Type B pancreatic cell (in vitro differentiated cells): ENCODE measurements at regions not wholly inside any gene's neighbourhood (a gene's known extent, or its start where the extent isn't known, plus 50 kb on each side); places are given as distances from the start of the nearest gene placed in this dataset.

Source experiments
- DNase-seq: peaks from one replicate; pipeline ENCODE4 v3.0.0; 2021; ENCODE audit warnings: mixed read lengths; ENCODE audit not compliant: unreplicated experiment; ENCODE audit errors: extremely low spot score
- H3K27ac Mint-ChIP-seq: 2 replicates; pipeline ENCODE4 v1.8.0; 2021; ENCODE audit warnings: mild to moderate bottlenecking, mixed read lengths
- H3K27me3 Mint-ChIP-seq: 2 replicates; pipeline ENCODE4 v1.8.0; 2021; ENCODE audit warnings: mixed read lengths
- H3K36me3 Mint-ChIP-seq: 2 replicates; pipeline ENCODE4 v1.8.0; 2021; ENCODE audit warnings: mixed read lengths
- H3K4me1 Mint-ChIP-seq: one replicate; pipeline ENCODE4 v1.8.0; 2021; ENCODE audit warnings: mixed read lengths; ENCODE audit not compliant: unreplicated experiment
- H3K4me3 Mint-ChIP-seq: 2 replicates; pipeline ENCODE4 v1.8.0; 2021; ENCODE audit warnings: mild to moderate bottlenecking, mixed read lengths
- H3K9me3 Mint-ChIP-seq: 2 replicates; pipeline ENCODE4 v1.8.0; 2021; ENCODE audit warnings: mixed read lengths
- CTCF ChIP-seq: fragments of 200-600 bp; sonication (generic); conservative IDR thresholded peaks from 2 replicates; pipeline ENCODE4 v1.5.0; 2021; ENCODE audit warnings: antibody characterized with exemption, mild to moderate bottlenecking

GRCh38 chr16:9332574-9333148 is 241.2 kb downstream of the HAPSTR1 start:
- peaks cover 10% of the 10 kb centered on the region for H3K4me1 Mint-ChIP-seq
- no peak for TF ChIP-seq CTCF
- H3K36me3 Mint-ChIP-seq: no peaks in the 10 kb centered on the region
- no peak for DNase-seq
- H3K4me3 Mint-ChIP-seq: no peak overlapping the region
- H3K27me3 Mint-ChIP-seq: peaks cover 25% of the 10 kb centered on the region
- no peaks in the 10 kb centered on the region for H3K9me3 Mint-ChIP-seq
- no peak overlapping the region for H3K27ac Mint-ChIP-seq

GRCh38 chr16:9333469-9333868 is 242.0 kb downstream of the HAPSTR1 start:
- H3K27me3 Mint-ChIP-seq: peaks cover 23% of the 10 kb centered on the region
- no peak overlapping the region for H3K27ac Mint-ChIP-seq
- no peaks in the 10 kb centered on the region for H3K36me3 Mint-ChIP-seq
- H3K4me1 Mint-ChIP-seq: peaks cover 10% of the 10 kb centered on the region
- H3K4me3 Mint-ChIP-seq: no peak overlapping the region
- no peak for DNase-seq
- TF ChIP-seq CTCF: no peak
- H3K9me3 Mint-ChIP-seq: no peaks in the 10 kb centered on the region

GRCh38 chr16:9334103-9334502 is 242.7 kb downstream of the HAPSTR1 start:
- Mint-ChIP-seq H3K27ac (no peak overlapping the region), H3K4me1 (peaks cover 10% of the 10 kb centered on the region), H3K27me3 (peaks cover 24% of the 10 kb centered on the region), H3K4me3 (no peak overlapping the region), H3K9me3 (no peaks in the 10 kb centered on the region), H3K36me3 (no peaks in the 10 kb centered on the region)
- DNase-seq: no peak
- no peak for TF ChIP-seq CTCF

- no peak for DNase-seq
- H3K9me3 Mint-ChIP-seq: no peaks in the 10 kb centered on the region
- no peaks in the 10 kb centered on the region for H3K4me1 Mint-ChIP-seq
- no peak for TF ChIP-seq CTCF
- no peaks in the 10 kb centered on the region for H3K36me3 Mint-ChIP-seq
- H3K27me3 Mint-ChIP-seq: peaks cover 17% of the 10 kb centered on the region
- no peak overlapping the region for H3K27ac Mint-ChIP-seq
- no peak overlapping the region for H3K4me3 Mint-ChIP-seq
Measured at GRCh38 chr16:9337308-9338032, 246.0 kb downstream of the HAPSTR1 start.

GRCh38 chr16:9338068-9338467 is 246.6 kb downstream of the HAPSTR1 start:
- no peak for TF ChIP-seq CTCF
- Mint-ChIP-seq H3K27me3 (peaks cover 21% of the 10 kb centered on the region), H3K36me3 (no peaks in the 10 kb centered on the region), H3K9me3 (no peaks in the 10 kb centered on the region), H3K4me3 (no peak overlapping the region), H3K4me1 (peaks cover 3% of the 10 kb centered on the region), H3K27ac (no peak overlapping the region)
- DNase-seq: no peak
